ENCODE measurements at regions not wholly inside any gene's neighbourhood (a gene's known extent, or its start where the extent isn't known, plus 50 kb on each side); places are given as distances from the start of the nearest gene placed in this dataset.

GRCh38 chr7:152968514-152968913, 209.0 kb downstream of the ACTR3B start:
- no peak for TF ChIP-seq CTCF (IDR thresholded peaks at IDR 0.05; ENCODE audit: low read depth, low read length)
- no peak overlapping the region for H3K4me3 ChIP-seq (ENCODE audit: low read depth, low read length)
- in situ Hi-C loops (cut with HindIII; ENCODE audit: low sequenced_read_pairs): no loop called here
- DNase-seq (ENCODE audit: low read depth, low spot score): no peak

- in situ Hi-C loops (cut with HindIII; ENCODE audit: low sequenced_read_pairs): no loop called here
- H3K4me3 ChIP-seq (ENCODE audit: low read depth, low read length): no peak overlapping the region
- DNase-seq (ENCODE audit: low read depth, low spot score): no peak
- no peak for TF ChIP-seq CTCF (IDR thresholded peaks at IDR 0.05; ENCODE audit: low read depth, low read length)
Observed at GRCh38 chr7:152969335-152969734, 209.8 kb downstream of the ACTR3B start.

- in situ Hi-C loops (cut with HindIII; ENCODE audit: low sequenced_read_pairs): no loop called here
- H3K4me3 ChIP-seq (ENCODE audit: low read depth, low read length): no peak overlapping the region
- DNase-seq (ENCODE audit: low read depth, low spot score): no peak
- TF ChIP-seq CTCF (IDR thresholded peaks at IDR 0.05; ENCODE audit: low read depth, low read length): no peak
Observed at GRCh38 chr7:152969839-152970238, 210.3 kb downstream of the ACTR3B start.

- DNase-seq (ENCODE audit: low read depth, low spot score): no peak
- H3K4me3 ChIP-seq (ENCODE audit: low read depth, low read length): no peak overlapping the region
- in situ Hi-C loops (cut with HindIII; ENCODE audit: low sequenced_read_pairs): no loop called here
- no peak for TF ChIP-seq CTCF (IDR thresholded peaks at IDR 0.05; ENCODE audit: low read depth, low read length)
Observed at GRCh38 chr7:152970481-152970880, 210.9 kb downstream of the ACTR3B start.

- DNase-seq (ENCODE audit: low read depth, low spot score): no peak
- no peak overlapping the region for H3K4me3 ChIP-seq (ENCODE audit: low read depth, low read length)
- no peak for TF ChIP-seq CTCF (IDR thresholded peaks at IDR 0.05; ENCODE audit: low read depth, low read length)
- in situ Hi-C loops (cut with HindIII; ENCODE audit: low sequenced_read_pairs): no loop called here
Observed at GRCh38 chr7:152974577-152974976, 215.0 kb downstream of the ACTR3B start.

- in situ Hi-C loops (cut with HindIII; ENCODE audit: low sequenced_read_pairs): no loop called here
- TF ChIP-seq CTCF (IDR thresholded peaks at IDR 0.05; ENCODE audit: low read depth, low read length): no peak
- DNase-seq (ENCODE audit: low read depth, low spot score): no peak
- no peak overlapping the region for H3K4me3 ChIP-seq (ENCODE audit: low read depth, low read length)
Observed at GRCh38 chr7:152975076-152975475, 215.5 kb downstream of the ACTR3B start.

GRCh38 chr7:152979376-152979775, 219.8 kb downstream of the ACTR3B start:
- in situ Hi-C loops (cut with HindIII; ENCODE audit: low sequenced_read_pairs): no loop called here
- H3K4me3 ChIP-seq (ENCODE audit: low read depth, low read length): no peak overlapping the region
- no peak for TF ChIP-seq CTCF (IDR thresholded peaks at IDR 0.05; ENCODE audit: low read depth, low read length)
- no peak for DNase-seq (ENCODE audit: low read depth, low spot score)
